ENCODE measurements at regions not wholly inside any gene's neighbourhood (a gene's known extent, or its start where the extent isn't known, plus 50 kb on each side); places are given as distances from the start of the nearest gene placed in this dataset.
"Not testable (repeated sequence)": the region's sequence is repeated elsewhere in the genome, so short reads cannot be mapped to it uniquely, and the experiment has no call there.

- not testable (repeated sequence) for DNase-seq (ENCODE audit: low read depth in 1 of 2, low spot score in 1 of 2); H3K27ac ChIP-seq (replicated peaks); H3K4me3 ChIP-seq (replicated peaks; ENCODE audit: insufficient read depth, low read length); H3K27me3 ChIP-seq (ENCODE audit: insufficient read depth, poor library complexity, severe bottlenecking)
Observed at GRCh38 chr21:9032547-9032946, 1488.8 kb upstream of the TPTE start.

GRCh38 chr21:9033295-9033694 lies 1488.1 kb upstream of the TPTE start:
- DNase-seq (ENCODE audit: low read depth in 1 of 2, low spot score in 1 of 2); H3K27me3 ChIP-seq (ENCODE audit: insufficient read depth, poor library complexity, severe bottlenecking); H3K4me3 ChIP-seq (replicated peaks; ENCODE audit: insufficient read depth, low read length); H3K27ac ChIP-seq (replicated peaks): not testable (repeated sequence)

GRCh38 chr21:9034491-9035200 lies 1486.7 kb upstream of the TPTE start:
- not testable (repeated sequence) for H3K27ac ChIP-seq (replicated peaks); H3K4me3 ChIP-seq (replicated peaks; ENCODE audit: insufficient read depth, low read length); DNase-seq (ENCODE audit: low read depth in 1 of 2, low spot score in 1 of 2); H3K27me3 ChIP-seq (ENCODE audit: insufficient read depth, poor library complexity, severe bottlenecking)

GRCh38 chr21:9035225-9035624 lies 1486.2 kb upstream of the TPTE start:
- H3K27ac ChIP-seq (replicated peaks); H3K27me3 ChIP-seq (ENCODE audit: insufficient read depth, poor library complexity, severe bottlenecking); DNase-seq (ENCODE audit: low read depth in 1 of 2, low spot score in 1 of 2); H3K4me3 ChIP-seq (replicated peaks; ENCODE audit: insufficient read depth, low read length): not testable (repeated sequence)

GRCh38 chr21:9035970-9036369 lies 1485.4 kb upstream of the TPTE start:
- not testable (repeated sequence) for H3K27me3 ChIP-seq (ENCODE audit: insufficient read depth, poor library complexity, severe bottlenecking); DNase-seq (ENCODE audit: low read depth in 1 of 2, low spot score in 1 of 2); H3K27ac ChIP-seq (replicated peaks); H3K4me3 ChIP-seq (replicated peaks; ENCODE audit: insufficient read depth, low read length)

- DNase-seq (ENCODE audit: low read depth in 1 of 2, low spot score in 1 of 2); H3K27me3 ChIP-seq (ENCODE audit: insufficient read depth, poor library complexity, severe bottlenecking); H3K4me3 ChIP-seq (replicated peaks; ENCODE audit: insufficient read depth, low read length); H3K27ac ChIP-seq (replicated peaks): not testable (repeated sequence)
Observed at GRCh38 chr21:9036966-9037587, 1484.3 kb upstream of the TPTE start.

- H3K27me3 ChIP-seq (ENCODE audit: insufficient read depth, poor library complexity, severe bottlenecking); DNase-seq (ENCODE audit: low read depth in 1 of 2, low spot score in 1 of 2); H3K27ac ChIP-seq (replicated peaks); H3K4me3 ChIP-seq (replicated peaks; ENCODE audit: insufficient read depth, low read length): not testable (repeated sequence)
Observed at GRCh38 chr21:9037588-9038544, 1483.5 kb upstream of the TPTE start.

- H3K4me3 ChIP-seq (replicated peaks; ENCODE audit: insufficient read depth, low read length); DNase-seq (ENCODE audit: low read depth in 1 of 2, low spot score in 1 of 2); H3K27ac ChIP-seq (replicated peaks); H3K27me3 ChIP-seq (ENCODE audit: insufficient read depth, poor library complexity, severe bottlenecking): not testable (repeated sequence)
Observed at GRCh38 chr21:9039520-9040365, 1481.6 kb upstream of the TPTE start.

- not testable (repeated sequence) for H3K27ac ChIP-seq (replicated peaks); DNase-seq (ENCODE audit: low read depth in 1 of 2, low spot score in 1 of 2); H3K4me3 ChIP-seq (replicated peaks; ENCODE audit: insufficient read depth, low read length); H3K27me3 ChIP-seq (ENCODE audit: insufficient read depth, poor library complexity, severe bottlenecking)
Observed at GRCh38 chr21:9040406-9040805, 1481.0 kb upstream of the TPTE start.

- H3K27ac ChIP-seq (replicated peaks); DNase-seq (ENCODE audit: low read depth in 1 of 2, low spot score in 1 of 2); H3K27me3 ChIP-seq (ENCODE audit: insufficient read depth, poor library complexity, severe bottlenecking); H3K4me3 ChIP-seq (replicated peaks; ENCODE audit: insufficient read depth, low read length): not testable (repeated sequence)
Observed at GRCh38 chr21:9041175-9041948, 1480.0 kb upstream of the TPTE start.

GRCh38 chr21:9043089-9043488 lies 1478.3 kb upstream of the TPTE start:
- not testable (repeated sequence) for H3K27ac ChIP-seq (replicated peaks); H3K4me3 ChIP-seq (replicated peaks; ENCODE audit: insufficient read depth, low read length); H3K27me3 ChIP-seq (ENCODE audit: insufficient read depth, poor library complexity, severe bottlenecking); DNase-seq (ENCODE audit: low read depth in 1 of 2, low spot score in 1 of 2)

GRCh38 chr21:9046870-9047269 lies 1474.5 kb upstream of the TPTE start:
- not testable (repeated sequence) for DNase-seq (ENCODE audit: low read depth in 1 of 2, low spot score in 1 of 2); H3K27me3 ChIP-seq (ENCODE audit: insufficient read depth, poor library complexity, severe bottlenecking); H3K27ac ChIP-seq (replicated peaks); H3K4me3 ChIP-seq (replicated peaks; ENCODE audit: insufficient read depth, low read length)

- H3K4me3 ChIP-seq (replicated peaks; ENCODE audit: insufficient read depth, low read length); H3K27me3 ChIP-seq (ENCODE audit: insufficient read depth, poor library complexity, severe bottlenecking); H3K27ac ChIP-seq (replicated peaks); DNase-seq (ENCODE audit: low read depth in 1 of 2, low spot score in 1 of 2): not testable (repeated sequence)
Observed at GRCh38 chr21:9067515-9067914, 1453.9 kb upstream of the TPTE start.

Data from HL-60 (cell line).